GM23248 (cell line): ENCODE measurements at regions not wholly inside any gene's neighbourhood (a gene's known extent, or its start where the extent isn't known, plus 50 kb on each side); places are given as distances from the start of the nearest gene placed in this dataset.

Source experiments
- EZH2 ChIP-seq: fragments of 200-600 bp; sonication (generic); IDR thresholded peaks from 2 replicates; pipeline ENCODE4 v1.6.1; 2018; ENCODE audit warnings: antibody characterized with exemption, mild to moderate bottlenecking; ENCODE audit not compliant: insufficient read depth, poor library complexity, severe bottlenecking
- EZH2phosphoT487 ChIP-seq: fragments of 200-600 bp; sonication (generic); IDR thresholded peaks from 2 replicates; pipeline ENCODE4 v1.6.1; 2018; ENCODE audit warnings: antibody characterized with exemption, moderate library complexity, mild to moderate bottlenecking, low read depth; ENCODE audit not compliant: insufficient read depth

GRCh38 chr2:3036432-3037125 is 341.0 kb downstream of the EIPR1 start:
- TF ChIP-seq EZH2 (no peak), EZH2phosphoT487 (no peak)
